NB4 (cell line): ENCODE measurements at regions not wholly inside any gene's neighbourhood (a gene's known extent, or its start where the extent isn't known, plus 50 kb on each side); places are given as distances from the start of the nearest gene placed in this dataset.
A peak's percentile ranks its signal among the peaks of the same experiment; 100 is the strongest.
"Not testable (repeated sequence)": the region's sequence is repeated elsewhere in the genome, so short reads cannot be mapped to it uniquely, and the experiment has no call there.

ENCODE experiments used
- DNase-seq: peaks from one replicate; pipeline ENCODE4 v3.0.0; 2010; ENCODE audit warnings: low read depth
- H3K4me3 ChIP-seq: one replicate; pipeline ENCODE4 v1.5.1; 2011; ENCODE audit warnings: mild to moderate bottlenecking, low read depth, low read length, moderate library complexity
- CTCF ChIP-seq: IDR thresholded peaks from one replicate; pipeline ENCODE4 v1.5.1; 2012; ENCODE audit warnings: low read depth, low read length
- MAX ChIP-seq: IDR thresholded peaks from 2 replicates; pipeline ENCODE4 v1.6.1; 2011; ENCODE audit warnings: low read depth, low read length
- MYC ChIP-seq: IDR thresholded peaks from 2 replicates; pipeline ENCODE4 v1.6.1; 2011; ENCODE audit warnings: low read depth, low read length
- POLR2A ChIP-seq: IDR thresholded peaks from 2 replicates; pipeline ENCODE4 v1.6.1; 2011; ENCODE audit warnings: mild to moderate bottlenecking; ENCODE audit not compliant: insufficient read length; ENCODE audit errors: extremely low read depth

GRCh38 chr4:18171896-18172295 lies 150.3 kb upstream of the LCORL start:
- TF ChIP-seq MAX: no peak
- TF ChIP-seq CTCF: no peak
- no peak for TF ChIP-seq POLR2A
- no peak for TF ChIP-seq MYC
- no peak for DNase-seq
- H3K4me3 ChIP-seq: no peak overlapping the region

- peak; percentile 8 for DNase-seq
- no peak overlapping the region for H3K4me3 ChIP-seq
- TF ChIP-seq MAX: no peak
- no peak for TF ChIP-seq POLR2A
- no peak for TF ChIP-seq CTCF
- TF ChIP-seq MYC: no peak
Observed at GRCh38 chr4:18167831-18168230, 146.3 kb upstream of the LCORL start.

GRCh38 chr4:18166925-18167324 lies 145.4 kb upstream of the LCORL start:
- no peak for TF ChIP-seq MAX
- TF ChIP-seq POLR2A: no peak
- TF ChIP-seq CTCF: no peak
- no peak for TF ChIP-seq MYC
- DNase-seq: no peak
- no peak overlapping the region for H3K4me3 ChIP-seq

- no peak overlapping the region for H3K4me3 ChIP-seq
- TF ChIP-seq MAX (no peak), POLR2A (no peak), CTCF (no peak), MYC (no peak)
- DNase-seq: no peak
Observed at GRCh38 chr4:18162453-18162852, 140.9 kb upstream of the LCORL start.

GRCh38 chr4:18159117-18159912 lies 137.8 kb upstream of the LCORL start:
- not testable (repeated sequence) for H3K4me3 ChIP-seq, DNase-seq

- no peak for DNase-seq
- TF ChIP-seq POLR2A (no peak), MYC (no peak), CTCF (no peak), MAX (no peak)
- H3K4me3 ChIP-seq: no peak overlapping the region
Observed at GRCh38 chr4:18155067-18156041, 133.8 kb upstream of the LCORL start.
